ENCODE measurements at regions not wholly inside any gene's neighbourhood (a gene's known extent, or its start where the extent isn't known, plus 50 kb on each side); places are given as distances from the start of the nearest gene placed in this dataset.

GRCh38 chr7:106604971-106605370 lies 56.0 kb downstream of the CCDC71L start:
- TF ChIP-seq YY1 (IDR thresholded peaks at IDR 0.05; ENCODE audit: low read depth): no peak
- TF ChIP-seq CEBPB (IDR thresholded peaks at IDR 0.05): no peak
- TF ChIP-seq EP300 (IDR thresholded peaks at IDR 0.05; ENCODE audit: borderline replicate concordance): no peak
- TF ChIP-seq RAD21 (IDR thresholded peaks at IDR 0.05; ENCODE audit: low read depth): no peak
